Rectal smooth muscle tissue (tissue), 1 donor: ENCODE measurements at regions not wholly inside any gene's neighbourhood (a gene's known extent, or its start where the extent isn't known, plus 50 kb on each side); places are given as distances from the start of the nearest gene placed in this dataset.

Experiments
- H3K27ac ChIP-seq: one replicate; pipeline ENCODE4 v1.7.0; 2013; ENCODE audit warnings: low read depth, low read length, inconsistent platforms
- H3K27me3 ChIP-seq: one replicate; pipeline ENCODE4 v1.7.0; 2013; ENCODE audit warnings: low read length; ENCODE audit not compliant: control insufficient read depth, insufficient read depth
- H3K36me3 ChIP-seq: one replicate; pipeline ENCODE4 v1.7.0; 2013; ENCODE audit warnings: low read length; ENCODE audit not compliant: control insufficient read depth, insufficient read depth
- H3K4me1 ChIP-seq: one replicate; pipeline ENCODE4 v1.7.0; 2013; ENCODE audit warnings: low read length; ENCODE audit not compliant: control insufficient read depth, insufficient read depth
- H3K4me3 ChIP-seq: one replicate; pipeline ENCODE4 v1.7.0; 2013; ENCODE audit warnings: low read length
- H3K9ac ChIP-seq: one replicate; pipeline ENCODE4 v1.7.0; 2013; ENCODE audit warnings: low read length

DNA sequence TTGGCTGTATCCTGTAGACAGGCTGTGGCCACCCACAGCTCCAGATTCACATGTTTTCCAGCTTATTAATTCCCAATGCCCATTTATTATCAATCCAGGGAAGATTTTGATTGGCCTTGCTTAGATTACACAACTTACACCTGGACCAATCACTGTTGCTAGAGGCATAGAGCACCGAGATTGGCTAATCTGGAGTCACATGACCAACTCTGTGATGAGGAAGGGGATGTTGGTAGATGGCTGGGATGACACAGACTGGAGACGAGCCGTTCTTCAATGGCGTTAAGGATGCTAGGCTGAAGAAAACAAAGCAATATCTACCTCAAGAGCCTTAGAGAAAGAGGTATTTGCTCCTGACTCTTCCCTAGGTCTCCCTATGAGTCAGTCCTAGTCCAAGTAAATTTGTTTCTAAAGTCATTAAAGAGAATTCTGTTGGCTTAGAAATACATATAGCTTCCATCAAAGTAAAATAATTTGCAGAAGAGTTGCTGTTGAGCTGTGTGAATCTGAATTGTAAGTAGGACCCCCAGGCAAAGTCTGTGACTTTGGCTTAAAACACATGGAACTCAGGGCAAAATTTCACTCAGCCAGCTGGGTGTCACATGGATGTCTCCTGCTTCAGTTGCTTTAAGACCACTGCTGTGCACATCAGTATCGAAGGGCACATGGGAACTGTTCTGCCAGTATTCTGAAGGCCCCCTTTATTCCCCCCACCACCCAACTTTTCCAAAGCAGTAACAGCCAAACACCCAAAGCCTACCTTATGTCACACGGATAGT is 326.4 kb upstream of the KLF4 start:
- Histone ChIP-seq H3K27ac (no peak overlapping the region), H3K4me1 (no peaks in the 10 kb centered on the region), H3K4me3 (no peak overlapping the region)

GRCh38 chr9:107813287-107813686 is 323.7 kb upstream of the KLF4 start:
- Histone ChIP-seq H3K27me3 (no peaks in the 10 kb centered on the region), H3K36me3 (no peaks in the 10 kb centered on the region), H3K27ac (no peak overlapping the region), H3K4me1 (no peaks in the 10 kb centered on the region), H3K9ac (no peak overlapping the region), H3K4me3 (no peak overlapping the region)

More for the DNA sequence above, 326.4 kb upstream of the KLF4 start:
- no peaks in the 10 kb centered on the region for H3K36me3 ChIP-seq
- H3K9ac ChIP-seq, result no peak overlapping the region
- no peaks in the 10 kb centered on the region for H3K27me3 ChIP-seq

DNA sequence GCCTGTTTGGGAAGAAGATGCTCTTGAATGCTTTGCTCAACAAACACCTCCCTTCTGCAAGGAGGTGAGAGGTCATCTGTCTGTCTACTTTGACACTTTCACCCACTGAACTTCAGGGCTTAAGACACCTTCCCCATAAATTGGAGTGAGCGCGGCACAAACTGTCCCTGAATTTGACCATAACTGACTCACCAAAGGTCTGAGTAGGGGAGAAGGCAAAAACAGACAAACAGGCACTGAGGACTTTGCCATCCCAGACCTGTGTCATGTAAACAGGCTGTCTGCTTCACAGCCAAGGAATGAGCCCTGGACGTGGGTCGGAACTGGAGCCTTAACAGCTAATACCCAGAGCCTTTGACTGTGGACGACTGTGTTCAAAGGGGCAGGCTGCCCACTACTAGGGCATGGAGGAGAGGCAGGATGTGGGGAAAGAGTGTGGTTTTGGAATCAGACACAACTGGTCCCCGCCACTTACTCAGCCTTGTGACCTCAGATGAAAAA is 320.9 kb upstream of the KLF4 start:
- no peaks in the 10 kb centered on the region for H3K4me1 ChIP-seq
- no peak overlapping the region for H3K9ac ChIP-seq
- H3K36me3 ChIP-seq, result no peaks in the 10 kb centered on the region
- no peaks in the 10 kb centered on the region for H3K27me3 ChIP-seq
- H3K4me3 ChIP-seq, result no peak overlapping the region
- H3K27ac ChIP-seq, result no peak overlapping the region

DNA sequence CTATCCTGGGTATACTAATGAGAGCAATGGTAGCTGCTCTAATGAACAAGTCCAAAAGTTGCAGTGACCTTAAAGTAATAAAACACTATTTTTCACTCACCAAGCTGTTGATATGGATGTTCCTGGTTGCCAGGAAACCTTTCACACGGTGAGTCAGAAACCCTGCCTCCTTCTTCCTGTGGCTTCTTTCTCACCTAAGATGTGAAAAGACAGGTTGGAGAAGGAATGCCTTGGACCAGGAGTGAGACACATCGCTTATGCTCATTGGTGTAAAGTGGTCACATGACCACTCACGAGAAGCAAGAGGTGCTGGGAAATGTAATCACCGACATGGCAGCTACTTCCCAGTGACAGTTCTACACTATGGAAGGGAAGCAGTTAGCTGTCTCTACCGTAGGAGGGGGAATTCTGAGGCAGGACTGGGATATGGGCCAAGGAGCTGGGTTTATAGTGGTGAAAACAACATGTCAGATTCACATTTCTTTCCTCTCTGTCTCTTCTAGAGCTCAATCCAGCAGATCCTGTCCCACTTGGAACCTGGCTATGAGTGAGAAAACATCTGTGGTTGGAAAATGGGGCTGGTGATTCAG is 320.4 kb upstream of the KLF4 start:
- H3K4me1 ChIP-seq, result no peaks in the 10 kb centered on the region
- no peaks in the 10 kb centered on the region for H3K36me3 ChIP-seq
- H3K9ac ChIP-seq, result no peak overlapping the region
- no peak overlapping the region for H3K27ac ChIP-seq
- no peaks in the 10 kb centered on the region for H3K27me3 ChIP-seq
- H3K4me3 ChIP-seq, result no peak overlapping the region

DNA sequence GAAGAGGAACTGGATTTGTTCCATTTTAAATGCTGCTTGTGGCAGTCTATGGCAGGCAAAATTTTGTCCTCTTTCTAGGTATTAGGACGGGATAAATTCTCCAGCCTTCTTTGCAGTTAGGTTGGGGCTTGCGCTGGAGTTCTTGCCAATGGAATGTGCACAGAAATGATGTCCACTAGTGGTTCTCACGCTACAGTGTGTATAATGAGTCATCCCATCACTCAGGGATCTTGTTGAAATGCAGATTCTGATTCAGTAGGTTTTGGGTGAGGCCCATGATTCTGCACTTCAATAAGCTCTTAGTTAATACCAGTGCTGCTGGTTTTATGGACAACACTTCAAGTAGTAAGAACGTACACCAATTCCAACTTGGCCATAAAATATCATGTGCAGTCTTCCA is 317.6 kb upstream of the KLF4 start:
- no peak overlapping the region for H3K4me3 ChIP-seq
- no peak overlapping the region for H3K9ac ChIP-seq
- H3K27ac ChIP-seq, result no peak overlapping the region
- no peaks in the 10 kb centered on the region for H3K36me3 ChIP-seq
- no peaks in the 10 kb centered on the region for H3K4me1 ChIP-seq
- H3K27me3 ChIP-seq, result no peaks in the 10 kb centered on the region

DNA sequence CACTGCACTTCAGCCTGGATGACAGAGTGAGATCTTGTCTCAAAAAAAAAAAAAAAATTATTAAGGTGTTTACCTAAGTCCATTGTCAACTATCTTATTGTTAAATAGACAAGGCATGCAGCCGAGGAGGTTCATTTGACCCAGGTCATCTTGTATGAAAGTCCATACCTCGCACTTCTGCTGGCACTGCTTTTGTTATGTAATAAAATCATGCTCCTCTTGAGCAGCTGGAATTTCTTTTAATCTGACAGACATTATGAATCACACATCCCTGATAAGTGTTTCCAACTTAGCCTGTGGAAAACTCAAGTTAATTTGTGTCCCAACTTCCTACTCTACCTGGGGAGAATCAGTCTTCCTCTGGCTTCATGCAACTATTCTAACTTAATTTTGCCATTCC is 315.6 kb upstream of the KLF4 start:
- Histone ChIP-seq H3K27ac (no peak overlapping the region), H3K4me3 (no peak overlapping the region), H3K9ac (no peak overlapping the region), H3K27me3 (no peaks in the 10 kb centered on the region), H3K36me3 (no peaks in the 10 kb centered on the region), H3K4me1 (no peaks in the 10 kb centered on the region)

DNA sequence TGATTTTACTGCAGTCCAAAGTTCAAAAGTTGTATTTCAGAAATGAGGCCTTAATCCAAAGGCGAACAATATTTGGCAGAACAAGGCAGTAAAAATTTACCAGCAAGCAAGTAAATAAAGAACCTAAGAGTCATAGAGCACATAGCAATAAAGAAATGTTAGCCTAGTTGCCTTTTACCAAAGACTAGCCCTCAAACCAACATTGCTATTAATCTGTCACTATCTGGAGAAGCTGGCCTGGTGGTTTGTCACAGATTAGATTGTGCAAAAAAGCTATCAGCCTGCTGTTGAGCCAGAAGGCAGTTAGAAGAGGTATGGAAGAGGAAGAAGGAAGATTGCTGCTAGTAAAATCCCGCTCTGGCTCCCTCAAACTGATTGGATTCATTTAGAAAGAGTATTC is 304.7 kb upstream of the KLF4 start:
- Histone ChIP-seq H3K4me1 (no peaks in the 10 kb centered on the region), H3K36me3 (no peaks in the 10 kb centered on the region), H3K27ac (no peak overlapping the region), H3K9ac (no peak overlapping the region), H3K4me3 (no peak overlapping the region), H3K27me3 (no peaks in the 10 kb centered on the region)

- Histone ChIP-seq H3K27ac (no peak overlapping the region), H3K36me3 (no peaks in the 10 kb centered on the region), H3K4me3 (no peak overlapping the region), H3K9ac (no peak overlapping the region), H3K27me3 (no peaks in the 10 kb centered on the region), H3K4me1 (no peaks in the 10 kb centered on the region)
Observed at GRCh38 chr9:107793541-107793940, 304.0 kb upstream of the KLF4 start.

DNA sequence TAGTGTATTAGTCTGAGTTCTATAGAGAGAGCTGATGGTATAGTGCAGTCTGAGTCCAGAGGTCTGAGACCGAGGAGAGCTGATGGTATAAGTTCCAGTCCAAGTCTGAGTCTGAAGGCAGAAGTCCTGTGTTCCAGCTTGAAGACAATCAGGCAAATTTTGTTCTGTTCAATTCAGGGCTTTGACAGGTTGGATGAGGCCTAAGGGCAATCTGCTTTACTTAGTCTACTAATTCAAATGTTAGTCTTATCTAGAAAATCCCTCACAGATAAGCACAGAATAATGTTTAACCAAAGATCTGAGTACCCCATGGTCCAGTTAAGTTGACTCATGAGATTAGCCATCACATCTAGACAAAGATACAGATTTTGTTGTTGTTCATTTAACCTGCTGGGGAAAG is 303.0 kb upstream of the KLF4 start:
- Histone ChIP-seq H3K4me1 (no peaks in the 10 kb centered on the region), H3K27me3 (no peaks in the 10 kb centered on the region), H3K4me3 (no peak overlapping the region), H3K36me3 (no peaks in the 10 kb centered on the region), H3K27ac (no peak overlapping the region), H3K9ac (no peak overlapping the region)

- Histone ChIP-seq H3K4me1 (no peaks in the 10 kb centered on the region), H3K4me3 (no peak overlapping the region), H3K27me3 (no peaks in the 10 kb centered on the region), H3K36me3 (no peaks in the 10 kb centered on the region), H3K27ac (no peak overlapping the region), H3K9ac (no peak overlapping the region)
Observed at GRCh38 chr9:107792006-107792405, 302.4 kb upstream of the KLF4 start.

GRCh38 chr9:107789001-107789700 is 299.6 kb upstream of the KLF4 start:
- Histone ChIP-seq H3K4me1 (no peaks in the 10 kb centered on the region), H3K4me3 (no peak overlapping the region), H3K27me3 (no peaks in the 10 kb centered on the region), H3K36me3 (no peaks in the 10 kb centered on the region), H3K27ac (no peak overlapping the region), H3K9ac (no peak overlapping the region)

- Histone ChIP-seq H3K9ac (no peak overlapping the region), H3K27me3 (no peaks in the 10 kb centered on the region), H3K36me3 (no peaks in the 10 kb centered on the region), H3K4me3 (no peak overlapping the region), H3K4me1 (no peaks in the 10 kb centered on the region), H3K27ac (no peak overlapping the region)
Observed at GRCh38 chr9:107786561-107786960, 297.0 kb upstream of the KLF4 start.
